GM12865 (cell line): ENCODE measurements at regions not wholly inside any gene's neighbourhood (a gene's known extent, or its start where the extent isn't known, plus 50 kb on each side); places are given as distances from the start of the nearest gene placed in this dataset.

Experiments
- DNase-seq: peaks from one replicate; pipeline ENCODE4 v3.0.0; 2010; ENCODE audit warnings: low read depth
- H3K4me3 ChIP-seq: 2 replicates; pipeline ENCODE4 v1.5.1; 2011; ENCODE audit warnings: mild to moderate bottlenecking, low read depth, low read length, control low read depth
- TF ChIP-seq, protein P1 (sequence below): IDR thresholded peaks from 2 replicates; pipeline ENCODE4 v1.5.1; 2011; ENCODE audit warnings: low read length, control low read depth, low read depth, inconsistent platforms; ENCODE audit not compliant: insufficient read depth; ENCODE audit errors: missing control alignments

- no peak for DNase-seq
- TF ChIP-seq, protein P1, sequence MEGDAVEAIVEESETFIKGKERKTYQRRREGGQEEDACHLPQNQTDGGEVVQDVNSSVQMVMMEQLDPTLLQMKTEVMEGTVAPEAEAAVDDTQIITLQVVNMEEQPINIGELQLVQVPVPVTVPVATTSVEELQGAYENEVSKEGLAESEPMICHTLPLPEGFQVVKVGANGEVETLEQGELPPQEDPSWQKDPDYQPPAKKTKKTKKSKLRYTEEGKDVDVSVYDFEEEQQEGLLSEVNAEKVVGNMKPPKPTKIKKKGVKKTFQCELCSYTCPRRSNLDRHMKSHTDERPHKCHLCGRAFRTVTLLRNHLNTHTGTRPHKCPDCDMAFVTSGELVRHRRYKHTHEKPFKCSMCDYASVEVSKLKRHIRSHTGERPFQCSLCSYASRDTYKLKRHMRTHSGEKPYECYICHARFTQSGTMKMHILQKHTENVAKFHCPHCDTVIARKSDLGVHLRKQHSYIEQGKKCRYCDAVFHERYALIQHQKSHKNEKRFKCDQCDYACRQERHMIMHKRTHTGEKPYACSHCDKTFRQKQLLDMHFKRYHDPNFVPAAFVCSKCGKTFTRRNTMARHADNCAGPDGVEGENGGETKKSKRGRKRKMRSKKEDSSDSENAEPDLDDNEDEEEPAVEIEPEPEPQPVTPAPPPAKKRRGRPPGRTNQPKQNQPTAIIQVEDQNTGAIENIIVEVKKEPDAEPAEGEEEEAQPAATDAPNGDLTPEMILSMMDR, result no peak
- H3K4me3 ChIP-seq, result no peak overlapping the region
Observed at GRCh38 chr18:31213641-31214040, 51.0 kb upstream of the DSC1 start.

DNA sequence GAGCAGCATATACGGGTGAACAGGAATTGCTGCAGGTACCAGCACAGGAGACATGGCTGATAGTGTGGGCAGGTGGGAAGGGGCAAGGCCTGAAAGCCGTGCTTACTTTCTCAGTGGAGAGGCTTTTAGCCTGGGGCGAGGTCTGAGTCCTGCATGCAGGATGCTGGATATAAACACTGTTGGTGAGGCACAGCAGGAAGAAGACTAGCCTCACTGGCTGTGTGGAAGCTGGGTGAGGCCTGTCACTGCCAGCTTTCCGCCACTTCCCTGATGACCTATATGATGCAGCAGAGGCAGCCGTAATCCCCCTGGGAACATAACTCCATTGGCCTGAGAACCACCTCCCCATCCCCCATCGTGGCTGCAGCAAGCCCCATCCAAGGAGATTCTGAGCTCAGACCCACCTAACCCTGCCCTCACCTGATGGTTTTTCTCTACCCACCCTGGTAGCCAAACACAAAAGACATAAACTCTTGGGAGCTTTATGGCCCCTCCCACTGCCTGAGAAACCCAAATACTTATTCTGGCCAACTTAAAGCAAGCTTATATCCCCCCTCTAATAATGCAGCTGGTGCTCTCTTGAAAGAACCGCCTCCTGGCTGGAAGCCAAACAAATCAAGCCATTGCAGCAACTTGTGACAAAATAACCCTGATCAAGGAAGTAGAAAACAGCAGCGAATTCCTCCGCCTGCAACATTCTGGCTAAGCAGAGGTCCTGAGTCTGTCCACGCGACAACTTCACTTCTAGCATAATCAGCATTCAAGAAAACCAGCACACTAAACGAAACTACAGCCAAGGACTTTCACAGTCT, 54.6 kb upstream of the DSC1 start:
- no peak overlapping the region for H3K4me3 ChIP-seq
- DNase-seq, result no peak
- TF ChIP-seq, protein P1, result no peak

DNA sequence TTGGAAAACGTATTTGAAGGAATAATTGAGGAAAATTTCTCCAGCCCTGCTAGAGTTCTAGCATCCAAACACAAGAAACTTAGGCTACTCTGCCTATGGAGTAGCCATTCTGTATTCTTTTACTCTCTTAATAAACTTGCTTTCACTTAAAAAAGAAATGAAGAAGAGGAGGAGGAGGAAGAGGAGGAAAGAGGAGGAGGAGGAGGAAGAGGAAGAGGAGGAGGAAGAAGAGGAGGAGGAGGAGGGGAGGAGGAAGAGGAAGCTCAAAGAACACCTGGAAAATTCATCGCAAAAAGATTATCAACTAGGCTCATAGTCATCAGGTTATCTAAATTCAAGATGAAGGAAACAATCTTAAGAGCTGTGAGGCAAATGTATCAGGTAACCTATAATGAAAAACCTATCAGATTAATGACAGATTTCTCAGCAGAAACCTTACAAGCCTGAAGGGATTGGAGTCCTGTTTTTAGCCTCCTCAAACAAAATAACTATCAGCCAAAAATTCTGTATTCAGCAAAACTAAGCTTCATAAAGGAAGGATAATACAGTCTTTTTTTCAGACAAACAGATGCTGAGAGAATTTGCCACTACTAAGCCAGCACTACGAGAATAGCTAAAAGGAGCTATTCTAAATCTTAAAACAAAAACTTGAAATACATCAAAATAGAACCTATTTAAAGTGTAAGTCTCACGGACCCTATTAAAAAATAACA, 56.2 kb upstream of the DSC1 start:
- DNase-seq, result no peak
- no peak overlapping the region for H3K4me3 ChIP-seq
- TF ChIP-seq, protein P1, result no peak

DNA sequence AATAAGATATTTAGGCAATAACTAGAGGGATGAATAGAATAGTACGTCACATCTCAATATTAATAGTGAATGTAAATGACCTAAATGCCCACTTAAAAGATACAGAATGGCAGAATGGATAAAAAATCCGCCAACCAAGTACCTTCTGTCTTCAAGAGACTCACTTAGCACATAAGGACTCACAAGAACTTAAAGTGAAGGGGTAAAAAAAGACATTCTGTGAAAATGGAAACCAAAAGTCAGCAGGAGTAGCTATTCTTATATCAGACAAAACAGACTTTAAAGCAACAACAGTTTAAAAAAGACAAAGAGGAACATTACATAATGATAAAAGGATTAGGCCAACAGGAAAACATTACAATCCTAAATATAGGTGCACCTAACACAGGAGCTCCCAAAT, 56.7 kb upstream of the DSC1 start:
- TF ChIP-seq, protein P1, result no peak

DNA sequence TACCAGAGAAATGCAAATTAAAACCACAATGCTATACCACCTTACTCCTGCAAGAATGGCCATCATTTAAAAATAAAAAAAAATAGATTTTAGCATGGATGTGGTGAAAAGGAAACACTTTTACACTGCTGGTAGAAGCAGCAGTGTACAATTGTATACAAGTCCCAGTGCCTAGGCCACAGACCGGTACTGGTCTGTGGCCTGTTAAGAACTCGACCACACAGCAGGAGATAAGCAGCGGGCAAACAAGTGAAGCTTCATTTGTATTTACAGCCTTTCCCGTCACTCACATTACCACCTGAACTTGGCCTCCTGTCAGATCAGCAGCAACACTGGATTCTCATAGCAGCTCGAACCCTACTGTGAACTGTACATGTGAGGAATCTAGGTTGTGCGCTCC, 60.7 kb upstream of the DSC1 start:
- H3K4me3 ChIP-seq, result no peak overlapping the region
- no peak for DNase-seq
- TF ChIP-seq, protein P1, result no peak

More for the DNA sequence above, 56.7 kb upstream of the DSC1 start:
- peak; percentile 35 for DNase-seq
- H3K4me3 ChIP-seq, result no peak overlapping the region

DNA sequence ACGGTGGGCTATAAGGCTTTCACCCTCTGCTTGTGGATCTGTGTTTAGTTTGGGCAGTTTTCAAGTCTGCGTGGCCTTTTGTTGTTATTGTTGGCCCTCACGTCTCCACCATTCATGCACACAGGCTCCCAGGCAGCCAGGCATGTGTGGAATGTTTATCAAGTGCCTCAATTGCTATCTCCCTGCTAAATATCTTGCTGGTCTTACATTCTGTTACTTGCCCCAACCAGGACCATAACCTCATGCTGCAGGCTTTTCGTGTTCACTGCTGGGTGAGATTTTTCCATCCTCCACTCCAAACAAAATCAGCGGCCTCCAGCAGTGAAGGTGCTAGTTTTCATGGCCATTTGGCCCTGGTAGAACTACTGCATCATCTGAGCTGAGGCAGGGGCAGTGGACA, 63.0 kb upstream of the DSC1 start:
- no peak for DNase-seq
- TF ChIP-seq, protein P1, result no peak
- H3K4me3 ChIP-seq, result no peak overlapping the region
